ENCODE measurements at regions not wholly inside any gene's neighbourhood (a gene's known extent, or its start where the extent isn't known, plus 50 kb on each side); places are given as distances from the start of the nearest gene placed in this dataset.

- 76% methylated on average over 1 of the region's 1 CpG for WGBS
- Histone ChIP-seq H3K27me3 (ENCODE audit: control insufficient read depth in 4 of 4, insufficient read depth in 4 of 4, low read length in 3 of 4) (peaks cover 0 to 2% (median 0%) of the 10 kb centered on the region in 4 donors), H3K9me3 (ENCODE audit: control insufficient read depth in 4 of 4, low read length in 3 of 4) (no peaks in the 10 kb centered on the region), H3K4me1 (ENCODE audit: control insufficient read depth in 4 of 4, insufficient read depth in 4 of 4, low read length in 3 of 4) (no peaks in the 10 kb centered on the region), H3K27ac (ENCODE audit: low read depth in 1 of 2, low read length in 2 of 2) (no peak overlapping the region), H3K36me3 (ENCODE audit: control insufficient read depth in 4 of 4, insufficient read depth in 3 of 4, low read depth in 1 of 4, low read length in 3 of 4) (no peaks in the 10 kb centered on the region), H3K9ac (ENCODE audit: low read depth in 1 of 2, low read length in 2 of 2) (no peak overlapping the region), H3K4me3 (ENCODE audit: low read depth in 1 of 3, low read length in 3 of 3) (no peak overlapping the region)
- DNase-seq (ENCODE audit: low spot score): no peak
- TF ChIP-seq REST (IDR thresholded peaks at IDR 0.05) (no peak), TAF1 (conservative IDR thresholded peaks at IDR 0.05) (no peak), SP1 (IDR thresholded peaks at IDR 0.05) (no peak), CTCF (IDR thresholded peaks at IDR 0.05; ENCODE audit: low read depth, low read length, missing input control) (no peak), ZBTB33 (IDR thresholded peaks at IDR 0.05) (no peak), RXRA (IDR thresholded peaks at IDR 0.05) (no peak), NR2F2 (IDR thresholded peaks at IDR 0.05) (no peak), ATF3 (IDR thresholded peaks at IDR 0.05) (no peak), RAD21 (IDR thresholded peaks at IDR 0.05) (no peak)
Measured at GRCh38 chr1:106223213-106223612, 833.3 kb upstream of the PRMT6 start.

- Histone ChIP-seq H3K9ac (ENCODE audit: low read depth in 1 of 2, low read length in 2 of 2) (no peak overlapping the region), H3K4me3 (ENCODE audit: low read depth in 1 of 3, low read length in 3 of 3) (no peak overlapping the region), H3K9me3 (ENCODE audit: control insufficient read depth in 4 of 4, low read length in 3 of 4) (no peaks in the 10 kb centered on the region), H3K36me3 (ENCODE audit: control insufficient read depth in 4 of 4, insufficient read depth in 3 of 4, low read depth in 1 of 4, low read length in 3 of 4) (no peaks in the 10 kb centered on the region), H3K4me1 (ENCODE audit: control insufficient read depth in 4 of 4, insufficient read depth in 4 of 4, low read length in 3 of 4) (no peaks in the 10 kb centered on the region), H3K27me3 (ENCODE audit: control insufficient read depth in 4 of 4, insufficient read depth in 4 of 4, low read length in 3 of 4) (peaks cover 0 to 2% (median 0%) of the 10 kb centered on the region in 4 donors), H3K27ac (ENCODE audit: low read depth in 1 of 2, low read length in 2 of 2) (no peak overlapping the region)
- no peak for DNase-seq (ENCODE audit: low spot score)
- 51% methylated on average over 1 of the region's 1 CpG for WGBS
- TF ChIP-seq TAF1 (conservative IDR thresholded peaks at IDR 0.05): no peak
- TF ChIP-seq NR2F2 (IDR thresholded peaks at IDR 0.05): no peak
- no peak for TF ChIP-seq REST (IDR thresholded peaks at IDR 0.05)
- no peak for TF ChIP-seq HNF4G (IDR thresholded peaks at IDR 0.05)
- TF ChIP-seq MAX (IDR thresholded peaks at IDR 0.05): no peak
- no peak for TF ChIP-seq ZBTB33 (IDR thresholded peaks at IDR 0.05)
- TF ChIP-seq FOXA2 (IDR thresholded peaks at IDR 0.05): no peak
- TF ChIP-seq CTCF (IDR thresholded peaks at IDR 0.05; ENCODE audit: low read depth, low read length, missing input control): no peak
- no peak for TF ChIP-seq FOXA1 (IDR thresholded peaks at IDR 0.05)
- no peak for TF ChIP-seq EGR1 (IDR thresholded peaks at IDR 0.05; ENCODE audit: low read depth in 2 of 2)
- no peak for TF ChIP-seq YY1 (IDR thresholded peaks at IDR 0.05)
- no peak for TF ChIP-seq RAD21 (IDR thresholded peaks at IDR 0.05)
- no peak for TF ChIP-seq ATF3 (IDR thresholded peaks at IDR 0.05)
Measured at GRCh38 chr1:106224426-106224825, 832.0 kb upstream of the PRMT6 start.

Data from liver (tissue), 8 donors.